ENCODE measurements at regions not wholly inside any gene's neighbourhood (a gene's known extent, or its start where the extent isn't known, plus 50 kb on each side); places are given as distances from the start of the nearest gene placed in this dataset.
A peak's percentile ranks its signal among the peaks of the same experiment; 100 is the strongest.

- DNase-seq (ENCODE audit: low read depth, low spot score) = no peak
Measured at GRCh38 chr6:66961191-66961590, 1254.2 kb upstream of the EYS start.

DNA sequence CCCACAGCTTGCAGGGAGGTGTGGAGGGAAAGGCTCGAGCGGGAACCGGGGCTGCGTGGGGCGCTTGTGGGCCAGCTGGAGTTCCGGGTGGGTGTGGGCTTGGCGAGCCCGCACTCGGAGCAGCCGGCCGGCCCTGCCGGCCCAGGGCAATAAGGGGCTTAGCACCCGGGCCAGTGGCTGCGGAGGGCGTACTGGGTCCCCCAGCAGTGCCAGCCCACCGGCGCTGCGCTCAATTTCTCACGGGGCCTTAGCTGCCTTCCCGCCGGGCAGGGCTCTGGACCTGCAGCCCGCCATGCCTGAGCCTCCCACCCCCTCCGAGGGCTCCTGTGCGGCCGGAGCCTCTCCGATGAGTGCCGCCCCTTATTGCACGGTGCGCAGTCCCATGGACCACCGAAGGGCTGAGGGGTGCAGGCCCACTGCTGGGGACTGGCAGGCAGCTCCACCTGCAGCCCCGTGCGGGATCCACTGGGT is 1242.2 kb upstream of the EYS start:
- no peak for DNase-seq (ENCODE audit: low read depth, low spot score)

- DNase-seq (ENCODE audit: low read depth, low spot score) = no peak
Measured at GRCh38 chr6:66948106-66948505, 1241.1 kb upstream of the EYS start.

DNA sequence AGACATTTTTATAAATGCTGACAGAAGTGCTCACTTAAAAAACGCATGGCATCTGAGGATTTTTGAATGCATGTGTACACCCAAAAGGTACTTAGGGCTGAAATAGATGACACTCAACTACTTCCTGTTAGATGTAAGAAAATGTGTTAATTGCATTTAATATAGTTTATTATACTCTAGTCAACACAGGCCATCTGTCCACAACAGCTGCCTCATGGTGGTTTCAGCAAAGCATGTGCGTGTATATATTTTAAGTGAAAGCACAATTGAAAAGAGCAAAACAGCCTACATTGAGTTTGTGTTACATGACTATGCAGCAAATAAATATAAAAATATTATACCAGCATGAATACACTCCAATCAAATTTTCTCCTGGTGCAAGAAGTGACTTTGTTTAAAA is 1233.0 kb upstream of the EYS start:
- no peak for DNase-seq (ENCODE audit: low read depth, low spot score)

- DNase-seq (ENCODE audit: low read depth, low spot score) = no peak
Measured at GRCh38 chr6:66937180-66937579, 1230.2 kb upstream of the EYS start.

DNA sequence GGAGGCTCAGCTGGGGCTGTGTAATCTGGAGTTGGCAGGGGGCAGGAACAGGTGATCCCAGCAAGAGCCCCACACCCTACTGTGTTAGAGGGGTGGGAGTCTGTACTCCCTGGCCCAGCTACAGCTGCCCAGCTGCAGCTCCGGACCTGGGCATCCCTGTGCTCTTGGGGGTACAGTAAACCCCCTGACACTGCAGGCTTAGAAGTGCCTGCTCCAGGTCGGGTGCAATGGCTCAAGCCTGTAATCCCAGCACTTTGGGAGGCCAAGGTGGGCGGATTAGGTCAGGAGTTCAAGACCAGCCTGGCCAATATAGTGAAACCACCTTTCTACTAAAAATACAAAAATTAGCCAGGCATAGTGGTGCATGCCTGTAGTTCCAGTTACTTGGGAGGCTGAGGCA is 1228.6 kb upstream of the EYS start:
- DNase-seq (ENCODE audit: low read depth, low spot score) = no peak

GRCh38 chr6:66931787-66932186 is 1224.8 kb upstream of the EYS start:
- no peak for DNase-seq (ENCODE audit: low read depth, low spot score)

- no peak for DNase-seq (ENCODE audit: low read depth, low spot score)
Measured at GRCh38 chr6:66930559-66931290, 1223.7 kb upstream of the EYS start.

DNA sequence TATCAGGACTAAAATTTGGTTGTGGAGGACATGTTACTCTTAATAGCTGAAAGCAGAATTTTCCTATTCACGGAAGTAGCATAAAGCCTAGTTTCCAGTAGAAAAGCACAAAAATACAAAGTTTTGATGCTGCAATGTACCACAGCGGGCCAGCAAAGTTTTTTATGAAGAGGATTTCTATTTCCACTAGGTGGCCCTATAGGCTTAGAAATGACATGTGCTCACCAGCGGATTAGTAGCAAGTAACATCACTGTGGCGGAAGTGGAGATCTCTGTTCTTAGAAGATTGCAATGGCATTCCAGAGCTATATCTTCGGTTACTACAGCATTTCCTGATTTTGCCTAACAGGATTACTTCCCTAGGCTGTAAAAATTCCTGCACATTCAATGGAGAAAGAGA is 1219.0 kb upstream of the EYS start:
- no peak for DNase-seq (ENCODE audit: low read depth, low spot score)

DNA sequence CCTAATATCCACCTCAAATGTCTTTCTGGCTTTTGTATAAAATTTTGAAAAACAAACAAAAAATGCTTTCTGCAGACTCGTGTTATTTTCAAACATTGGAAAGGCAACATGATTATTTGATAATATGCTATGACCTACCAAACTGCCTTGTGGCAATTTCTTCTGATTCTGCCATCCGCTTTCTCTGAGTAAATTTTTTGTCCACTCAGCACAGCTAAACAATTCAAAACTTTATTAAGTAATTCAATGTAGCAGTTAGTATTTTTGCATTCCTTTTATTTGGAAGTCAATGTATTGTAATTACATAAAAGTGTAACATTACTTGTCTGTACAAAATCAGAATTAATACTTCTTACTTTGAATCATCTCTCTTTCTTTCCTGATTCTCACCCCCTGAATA is 1206.6 kb upstream of the EYS start:
- DNase-seq (ENCODE audit: low read depth, low spot score) = no peak

DNA sequence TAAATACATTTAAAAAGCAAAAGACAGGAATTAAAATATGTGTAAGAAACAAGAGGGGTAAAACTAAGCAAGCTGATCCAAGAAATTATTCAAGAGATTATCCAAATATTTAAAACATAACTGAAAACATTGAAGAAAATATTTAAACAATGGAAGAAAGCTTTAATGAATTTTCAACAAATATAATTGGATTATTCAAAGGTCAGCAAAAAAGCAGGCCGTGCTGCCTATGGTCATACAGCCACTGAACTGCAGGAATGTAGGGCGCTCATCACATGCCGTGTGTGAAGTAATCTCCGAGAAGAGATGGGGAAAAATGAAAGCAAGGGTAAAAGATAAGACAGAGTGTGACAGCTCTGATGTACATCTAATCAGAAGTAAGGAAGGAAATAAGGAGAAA is 1195.4 kb upstream of the EYS start:
- no peak for DNase-seq (ENCODE audit: low read depth, low spot score)

DNA sequence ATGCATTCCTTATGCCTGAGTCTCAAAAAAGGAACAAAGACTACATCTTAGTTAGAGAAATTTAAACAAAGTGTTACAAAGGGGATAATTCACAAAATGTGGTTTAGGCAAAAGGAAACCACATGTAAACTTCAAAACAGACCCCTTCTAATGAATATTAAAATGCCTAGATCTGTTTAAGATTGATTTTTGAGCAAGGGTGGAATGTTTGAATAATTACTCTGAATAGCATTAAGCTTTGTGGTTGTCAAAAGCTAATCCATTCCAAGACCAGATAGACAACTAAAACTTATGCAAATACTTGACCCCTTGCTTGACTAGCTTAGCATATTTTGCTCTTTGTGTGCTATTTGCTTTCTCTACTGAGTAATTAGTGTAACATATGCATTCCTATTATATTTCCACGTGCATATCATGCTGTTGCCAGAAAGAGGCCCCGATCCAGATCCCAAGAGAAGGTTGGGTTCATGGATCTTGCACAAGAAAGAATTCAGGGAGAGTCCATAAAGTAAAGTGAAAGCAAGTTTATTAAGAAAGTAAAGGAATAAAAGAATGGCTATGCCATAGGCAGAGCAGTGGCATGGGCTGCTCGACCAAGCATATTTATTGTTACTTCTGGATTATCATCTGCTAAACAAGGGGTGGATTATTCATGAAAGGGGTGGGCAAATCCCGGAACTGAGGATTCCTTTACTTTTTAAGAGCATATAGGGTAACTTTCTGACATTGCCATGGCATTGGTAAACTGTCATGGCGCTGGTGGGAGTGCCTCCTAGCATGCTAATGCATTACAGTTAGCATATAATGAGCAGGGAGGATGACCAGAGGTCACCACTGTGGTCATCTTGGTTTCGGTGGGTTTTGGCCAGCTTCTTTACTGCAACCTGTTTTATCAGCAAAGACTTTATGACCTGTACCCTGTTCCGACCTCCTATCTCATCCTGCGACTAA is 1193.4 kb upstream of the EYS start:
- no peak for DNase-seq (ENCODE audit: low read depth, low spot score)

DNA sequence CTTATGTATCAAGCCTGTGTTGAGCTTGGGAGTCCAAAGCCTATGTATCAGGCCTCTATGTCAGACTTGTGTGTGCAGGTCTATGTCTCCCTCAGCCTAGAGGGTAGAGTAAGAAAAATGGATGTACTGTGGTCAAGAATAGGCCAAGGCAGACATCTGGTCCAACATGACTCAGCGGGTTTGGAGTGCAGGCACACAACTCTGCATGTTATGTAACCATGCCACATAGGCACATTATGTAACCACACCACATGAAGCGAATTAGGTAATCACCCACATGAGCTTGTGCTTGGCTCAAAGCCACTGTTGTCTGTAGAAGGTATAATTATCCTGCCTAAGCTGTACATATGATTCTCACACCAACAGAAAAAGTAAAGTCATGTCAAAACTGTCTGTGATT is 1190.5 kb upstream of the EYS start:
- DNase-seq (ENCODE audit: low read depth, low spot score) = no peak

DNA sequence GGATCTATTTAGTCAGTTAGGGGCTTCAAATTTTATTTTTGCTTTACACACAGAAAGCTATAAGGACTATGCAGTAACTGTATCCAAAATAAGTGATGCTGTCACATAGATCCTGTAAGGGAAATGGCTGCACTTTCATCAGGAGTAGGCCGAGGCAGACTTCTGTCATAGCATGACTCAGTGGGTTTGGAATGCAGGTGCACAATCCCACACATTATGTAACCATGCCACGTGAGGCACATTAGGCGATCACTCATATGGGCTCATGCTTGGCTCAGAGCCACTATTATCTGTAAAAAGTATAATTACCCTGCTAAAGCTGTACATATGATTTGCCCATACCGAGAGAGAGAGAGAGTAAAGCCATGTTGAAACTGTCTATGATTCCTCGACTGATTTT is 1189.4 kb upstream of the EYS start:
- DNase-seq (ENCODE audit: low read depth, low spot score) = no peak

- no peak for DNase-seq (ENCODE audit: low read depth, low spot score)
Measured at GRCh38 chr6:66883453-66883852, 1176.4 kb upstream of the EYS start.

- no peak for DNase-seq (ENCODE audit: low read depth, low spot score)
Measured at GRCh38 chr6:66866801-66867200, 1159.8 kb upstream of the EYS start.

GRCh38 chr6:66865771-66866170 is 1158.7 kb upstream of the EYS start:
- DNase-seq (ENCODE audit: low read depth, low spot score) = no peak

- DNase-seq (ENCODE audit: low read depth, low spot score) = no peak
Measured at GRCh38 chr6:66861007-66861541, 1154.0 kb upstream of the EYS start.

DNA sequence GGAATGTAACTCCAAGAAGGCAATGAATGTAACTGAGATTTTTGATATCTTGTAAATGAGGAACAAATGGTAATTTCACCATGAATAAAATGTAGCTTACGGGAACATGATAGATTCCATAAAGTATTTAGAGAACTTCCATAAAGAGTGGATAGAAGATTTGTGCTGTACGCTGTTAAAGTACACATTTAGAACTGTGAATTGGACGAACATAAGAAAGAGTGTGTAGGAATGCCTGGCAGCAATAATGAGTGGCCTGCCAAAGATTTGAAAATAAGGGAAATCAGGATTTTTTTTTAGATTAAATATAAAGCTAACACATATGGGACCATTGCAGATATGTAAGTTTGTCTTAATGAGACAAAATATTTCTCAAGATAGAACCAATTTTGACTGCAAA is 1153.3 kb upstream of the EYS start:
- DNase-seq (ENCODE audit: low read depth, low spot score) = no peak

- DNase-seq (ENCODE audit: low read depth, low spot score) = no peak
Measured at GRCh38 chr6:66858196-66858595, 1151.2 kb upstream of the EYS start.

- DNase-seq (ENCODE audit: low read depth, low spot score) = no peak
Measured at GRCh38 chr6:66854014-66854413, 1147.0 kb upstream of the EYS start.

DNA sequence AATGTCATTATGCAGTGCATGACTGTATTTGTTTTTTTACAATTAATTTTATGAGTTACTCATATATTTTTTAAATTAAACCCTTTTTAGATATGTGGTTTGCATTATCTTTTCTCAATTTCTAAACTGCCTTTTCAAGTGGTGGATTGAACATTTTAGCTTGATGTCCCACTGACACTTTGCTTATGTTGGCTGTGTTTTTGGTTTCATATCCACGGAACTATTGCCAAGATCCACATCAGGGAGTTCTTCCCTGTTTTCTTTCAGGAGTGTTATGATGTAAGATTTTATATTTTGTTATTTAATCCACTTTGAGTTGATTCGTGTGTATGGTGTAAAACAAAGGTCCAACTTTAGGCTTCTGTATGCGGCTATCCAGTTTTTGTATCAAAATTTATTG is 1144.9 kb upstream of the EYS start:
- peak; percentile 31 for DNase-seq (ENCODE audit: low read depth, low spot score)

DNA sequence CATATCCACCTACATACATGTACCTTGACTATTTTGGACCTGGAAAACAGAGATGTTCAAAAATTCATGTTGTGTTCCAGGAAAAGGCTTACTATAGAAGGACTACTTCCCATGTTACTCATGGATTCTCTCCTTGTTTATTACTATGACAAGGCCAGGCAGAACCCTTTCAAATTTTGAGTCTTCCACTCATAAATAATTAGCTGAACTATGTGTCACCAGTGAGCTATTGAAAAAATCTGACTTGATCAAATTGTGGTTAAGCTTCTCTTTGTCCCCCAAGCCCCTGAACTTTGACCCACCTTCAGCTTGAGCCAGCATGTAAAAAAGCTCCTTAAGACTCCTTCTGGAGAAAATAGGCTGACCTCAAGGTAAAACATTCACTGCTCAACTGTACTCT is 1142.8 kb upstream of the EYS start:
- DNase-seq (ENCODE audit: low read depth, low spot score) = no peak
